Left kidney (tissue), 1 donor: ENCODE measurements at regions not wholly inside any gene's neighbourhood (a gene's known extent, or its start where the extent isn't known, plus 50 kb on each side); places are given as distances from the start of the nearest gene placed in this dataset.
"Not testable (repeated sequence)": the region's sequence is repeated elsewhere in the genome, so short reads cannot be mapped to it uniquely, and the experiment has no call there.

Source experiments
- DNase-seq: peaks from one replicate; pipeline ENCODE4 v3.0.0-alpha.2; 2013

DNA sequence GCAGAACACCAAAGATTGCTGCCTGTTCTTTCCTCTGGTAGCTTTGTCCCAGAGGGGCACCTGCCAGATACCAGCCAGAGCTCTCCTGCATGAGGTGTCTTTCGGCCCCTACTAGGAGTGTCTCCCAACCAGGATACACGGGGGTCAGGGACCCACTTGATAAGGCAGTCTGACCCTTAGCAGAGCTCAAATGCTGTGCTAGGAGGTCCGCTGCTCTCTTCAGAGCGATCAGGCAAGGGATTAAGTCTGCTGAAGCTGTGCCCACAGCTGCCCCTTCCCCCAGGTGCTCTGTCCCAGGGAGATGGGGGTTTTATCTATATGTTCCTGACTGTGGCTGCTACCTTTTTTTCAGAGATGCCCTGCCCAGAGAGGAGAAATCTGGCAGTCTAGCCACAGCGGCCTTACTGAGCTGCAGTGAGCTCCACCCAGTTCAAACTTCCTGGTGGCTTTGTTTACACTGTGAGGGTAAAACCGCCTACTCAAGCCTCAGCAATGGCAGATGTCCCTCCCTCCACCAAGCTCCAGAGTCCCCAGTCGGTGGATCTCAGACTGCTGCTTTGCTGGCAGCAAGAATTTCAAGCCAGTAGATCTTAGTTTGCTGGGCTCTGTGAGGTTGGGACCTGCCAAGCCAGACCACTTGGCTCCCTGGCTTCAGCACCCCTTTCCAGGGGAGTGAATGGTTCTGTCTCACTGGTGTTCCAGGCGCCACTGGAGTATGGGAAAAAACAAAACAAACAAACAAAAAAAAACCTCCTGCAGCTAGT lies 52.0 kb upstream of the TMTC2 start:
- not testable (repeated sequence) for DNase-seq

DNA sequence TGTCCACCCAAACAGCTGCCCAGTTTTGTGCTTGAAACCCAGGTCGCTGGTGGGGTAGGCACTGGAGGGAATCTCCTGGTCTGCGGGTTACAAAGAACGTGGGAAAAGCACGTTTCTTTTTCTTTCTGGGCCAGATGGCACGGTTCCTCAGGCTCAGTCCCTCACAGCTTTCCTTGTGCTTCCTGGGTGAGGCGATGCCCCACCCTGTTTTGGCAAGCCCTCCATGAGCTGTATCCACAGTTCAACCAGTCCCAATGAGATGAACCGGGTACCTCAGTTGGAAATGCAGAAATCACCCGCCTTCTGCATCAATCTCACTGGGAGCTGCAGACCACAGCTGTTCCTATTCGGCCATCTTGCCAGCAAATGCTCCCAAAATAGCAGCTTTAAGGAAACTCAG lies 51.4 kb upstream of the TMTC2 start:
- no peak for DNase-seq
